ENCODE measurements at regions not wholly inside any gene's neighbourhood (a gene's known extent, or its start where the extent isn't known, plus 50 kb on each side); places are given as distances from the start of the nearest gene placed in this dataset.

DNA sequence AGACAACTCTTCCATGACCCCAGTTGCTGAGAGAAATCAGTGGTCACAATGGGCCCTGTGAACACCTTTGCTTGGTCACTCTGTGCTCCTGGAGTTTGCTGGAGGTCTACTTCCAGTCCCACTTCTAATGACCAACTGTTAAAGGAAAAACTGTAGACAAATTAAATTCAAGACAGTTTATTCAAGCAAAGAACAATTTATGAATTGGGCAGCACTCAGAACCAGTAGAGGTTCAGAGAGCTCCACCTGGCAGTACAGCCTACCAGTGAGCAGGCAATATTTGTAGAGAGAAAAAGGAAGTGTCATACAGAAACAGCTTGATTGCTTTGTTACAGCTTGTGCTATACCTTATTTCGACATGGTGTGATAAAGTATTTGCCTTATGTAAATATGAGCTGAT, 116.5 kb downstream of the HS3ST3B1 start:
- Mint-ChIP-seq H3K27me3 (ENCODE audit: low read depth) (no peaks in the 10 kb centered on the region), H3K36me3 (ENCODE audit: insufficient read depth) (no peaks in the 10 kb centered on the region), H3K4me1 (ENCODE audit: low read depth) (no peaks in the 10 kb centered on the region), H3K9me3 (peaks cover 6% of the 10 kb centered on the region), H3K4me3 (no peak overlapping the region)
- DNase-seq (no peak), ATAC-seq (no peak)

GRCh38 chr17:14409292-14409691, 108.4 kb downstream of the HS3ST3B1 start:
- ATAC-seq (no peak), DNase-seq (no peak)
- Mint-ChIP-seq H3K9me3 (peaks cover 5% of the 10 kb centered on the region), H3K4me3 (no peak overlapping the region), H3K36me3 (ENCODE audit: insufficient read depth) (no peaks in the 10 kb centered on the region), H3K4me1 (ENCODE audit: low read depth) (peaks cover 13% of the 10 kb centered on the region), H3K27me3 (ENCODE audit: low read depth) (no peaks in the 10 kb centered on the region)

- Mint-ChIP-seq H3K36me3 (ENCODE audit: insufficient read depth) (no peaks in the 10 kb centered on the region), H3K4me3 (no peak overlapping the region), H3K27me3 (ENCODE audit: low read depth) (no peaks in the 10 kb centered on the region), H3K4me1 (ENCODE audit: low read depth) (peaks cover 21% of the 10 kb centered on the region), H3K9me3 (peaks cover 5% of the 10 kb centered on the region)
- ATAC-seq (no peak), DNase-seq (no peak)
Observed at GRCh38 chr17:14407541-14407940, 106.7 kb downstream of the HS3ST3B1 start.

GRCh38 chr17:14405189-14405588, 104.3 kb downstream of the HS3ST3B1 start:
- no peak overlapping the region for H3K4me3 Mint-ChIP-seq
- no peak for DNase-seq
- H3K4me1 Mint-ChIP-seq (ENCODE audit: low read depth): peaks cover 21% of the 10 kb centered on the region
- no peak for ATAC-seq
- H3K9me3 Mint-ChIP-seq: peaks cover 4% of the 10 kb centered on the region
- no peaks in the 10 kb centered on the region for H3K27me3 Mint-ChIP-seq (ENCODE audit: low read depth)
- no peaks in the 10 kb centered on the region for H3K36me3 Mint-ChIP-seq (ENCODE audit: insufficient read depth)
